A673 (cell line): ENCODE measurements at regions not wholly inside any gene's neighbourhood (a gene's known extent, or its start where the extent isn't known, plus 50 kb on each side); places are given as distances from the start of the nearest gene placed in this dataset.

ENCODE experiments used
- CTCF ChIP-seq: fragments of 300-800, 200-600 bp; sonication (generic); conservative IDR thresholded peaks from 2 replicates; pipeline ENCODE4 v1.5.1; 2017; ENCODE audit warnings: low read depth, mild to moderate bottlenecking, antibody characterized with exemption, low read length, moderate library complexity, mixed read lengths
- EZH2 ChIP-seq: fragments of 200-600 bp; sonication (generic); IDR thresholded peaks from 2 replicates; pipeline ENCODE4 v1.6.1; 2017; ENCODE audit warnings: borderline replicate concordance, low read depth, mild to moderate bottlenecking, mixed read lengths, antibody characterized with exemption, low read length; ENCODE audit not compliant: poor library complexity, severe bottlenecking

- no peak for TF ChIP-seq CTCF
- TF ChIP-seq EZH2 = no peak
These were observed 401.6 kb downstream of the VRK1 start for GRCh38 chr14:97198813-97199212.
